HG02798 (cell line): ENCODE measurements at regions not wholly inside any gene's neighbourhood (a gene's known extent, or its start where the extent isn't known, plus 50 kb on each side); places are given as distances from the start of the nearest gene placed in this dataset.
A peak's percentile ranks its signal among the peaks of the same experiment; 100 is the strongest.

Experiments
- ATAC-seq: cut with Tn5 transposase; IDR thresholded peaks from one replicate; pipeline ENCODE4 v1.9.1; 2021; ENCODE audit warnings: mild to moderate bottlenecking; ENCODE audit not compliant: unreplicated experiment, poor library complexity

DNA sequence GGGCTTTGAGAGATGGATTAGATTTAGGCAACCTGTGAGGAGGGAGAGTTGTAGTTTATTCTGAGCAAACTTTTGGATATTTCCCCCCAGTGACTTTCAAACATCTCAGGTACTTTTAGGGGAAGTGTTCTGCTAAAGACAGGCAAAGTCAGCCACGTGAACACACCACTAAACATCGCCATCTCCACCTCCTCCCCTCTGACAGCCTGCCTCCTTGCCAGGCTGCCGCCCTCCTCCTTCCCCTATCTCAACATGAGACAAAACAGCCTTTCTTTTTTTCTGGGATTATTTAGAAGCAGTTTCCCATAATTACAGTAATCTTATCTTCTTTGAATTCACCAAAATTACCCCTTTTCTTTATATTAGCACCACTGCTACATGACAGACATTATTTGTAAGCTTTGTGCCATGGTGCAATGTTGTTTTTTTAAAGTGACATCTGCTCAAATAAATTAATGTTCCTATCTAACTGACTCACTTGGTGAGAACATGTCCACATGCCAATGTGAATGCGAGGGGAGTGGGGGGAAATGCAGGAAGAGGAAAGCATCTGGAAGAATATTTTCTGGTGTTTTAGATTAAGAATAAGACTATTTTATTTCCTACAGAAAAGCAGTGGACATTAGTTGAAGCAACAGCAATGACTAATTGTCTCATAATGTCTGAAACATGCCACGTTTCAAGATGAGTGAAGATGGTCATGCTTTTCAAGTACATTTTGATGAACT, 147.8 kb upstream of the ATP1B1 start:
- no peak for ATAC-seq

DNA sequence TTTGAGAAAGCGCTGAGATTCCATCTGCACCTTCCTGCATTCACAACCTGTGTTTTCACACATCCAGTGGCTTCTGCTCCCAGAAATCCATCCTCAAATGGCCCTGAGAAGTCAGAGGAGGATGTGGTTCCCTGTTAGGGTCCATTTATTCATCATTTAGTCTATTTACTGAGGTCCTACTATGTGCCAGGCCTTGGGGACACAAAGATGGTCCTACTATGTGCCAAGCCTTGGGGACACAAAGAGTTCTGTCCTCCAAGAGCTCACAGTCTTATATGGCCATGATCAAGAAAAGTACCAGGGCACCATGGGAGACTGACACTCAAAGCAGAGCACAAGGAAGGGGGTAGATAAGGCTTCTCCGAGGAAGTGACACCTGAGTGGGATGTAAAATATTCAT, 147.1 kb upstream of the ATP1B1 start:
- no peak for ATAC-seq

DNA sequence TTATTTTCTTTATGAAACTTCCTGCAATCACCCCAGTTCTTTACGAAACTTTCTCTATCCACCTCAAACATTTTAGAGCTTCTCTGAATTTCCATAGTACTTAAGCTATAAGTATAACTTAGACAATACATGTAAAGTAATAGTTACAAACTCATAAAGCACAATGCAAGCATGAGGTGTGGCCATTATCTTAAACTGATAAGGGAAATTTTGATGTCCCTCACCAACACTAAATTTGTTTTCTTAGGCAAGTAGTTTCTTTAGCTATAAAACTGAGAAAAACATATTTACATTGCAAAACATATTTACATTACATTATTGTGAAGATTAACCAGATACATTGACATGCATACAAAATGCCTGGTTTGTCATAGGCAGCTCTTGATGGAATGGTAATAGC, 146.4 kb upstream of the ATP1B1 start:
- ATAC-seq, result no peak

DNA sequence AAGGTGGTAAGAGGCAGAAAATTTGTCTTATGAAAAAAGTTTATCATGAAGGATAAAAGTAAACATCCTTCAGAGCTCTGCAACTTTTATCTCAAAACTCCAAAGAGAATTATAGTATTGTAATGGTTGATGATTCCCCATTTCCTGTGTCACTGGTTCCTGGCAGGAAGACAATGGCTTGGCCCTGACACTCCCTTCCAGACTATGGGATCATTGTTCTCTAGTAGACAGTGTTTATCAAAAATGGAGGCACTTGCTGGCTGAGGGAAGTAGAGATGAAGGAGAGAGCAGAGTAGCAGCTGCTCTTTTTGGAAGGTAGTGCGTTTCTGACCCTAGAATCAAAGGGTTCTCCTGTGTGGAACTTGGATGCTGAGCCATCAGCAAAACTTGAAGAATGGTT, 145.9 kb upstream of the ATP1B1 start:
- no peak for ATAC-seq

DNA sequence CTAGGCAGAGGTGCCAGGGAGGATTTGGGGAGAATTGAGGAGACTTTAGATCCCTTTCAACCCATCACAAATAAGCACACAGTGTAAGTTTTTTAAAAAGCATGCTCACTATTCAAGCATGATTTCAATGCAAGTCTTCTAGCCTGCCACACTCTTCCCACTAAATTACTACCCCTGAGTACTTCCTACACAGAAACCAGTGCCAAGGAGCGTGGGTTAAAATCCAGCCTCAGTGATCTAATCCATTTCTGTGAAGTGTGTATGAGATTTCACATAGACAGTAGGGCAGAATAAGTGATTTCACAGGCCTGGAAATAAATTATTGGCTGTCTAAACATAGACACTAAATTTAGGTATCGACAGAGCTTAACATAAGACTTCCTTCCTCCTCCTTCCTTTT, 142.9 kb upstream of the ATP1B1 start:
- ATAC-seq, result no peak

DNA sequence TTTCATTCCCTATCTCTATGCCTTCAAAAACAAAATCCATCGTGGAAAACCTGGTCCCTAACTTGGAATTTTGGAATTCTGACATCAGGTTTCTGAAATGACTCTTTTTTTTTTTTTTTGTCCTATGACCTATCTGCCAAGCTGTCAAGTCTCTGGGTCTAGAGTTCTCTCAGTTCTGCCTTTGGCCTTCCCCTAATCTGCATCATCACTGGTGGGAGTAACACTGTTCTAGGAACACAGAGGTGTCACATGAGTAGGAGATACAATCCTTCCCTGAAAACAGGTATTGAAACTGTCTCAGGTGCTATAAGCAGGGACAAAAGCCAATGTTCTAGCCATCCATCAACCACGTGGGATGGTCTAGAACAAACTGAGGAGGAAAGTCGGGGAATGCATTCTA, 142.0 kb upstream of the ATP1B1 start:
- ATAC-seq, result peak; percentile 53

DNA sequence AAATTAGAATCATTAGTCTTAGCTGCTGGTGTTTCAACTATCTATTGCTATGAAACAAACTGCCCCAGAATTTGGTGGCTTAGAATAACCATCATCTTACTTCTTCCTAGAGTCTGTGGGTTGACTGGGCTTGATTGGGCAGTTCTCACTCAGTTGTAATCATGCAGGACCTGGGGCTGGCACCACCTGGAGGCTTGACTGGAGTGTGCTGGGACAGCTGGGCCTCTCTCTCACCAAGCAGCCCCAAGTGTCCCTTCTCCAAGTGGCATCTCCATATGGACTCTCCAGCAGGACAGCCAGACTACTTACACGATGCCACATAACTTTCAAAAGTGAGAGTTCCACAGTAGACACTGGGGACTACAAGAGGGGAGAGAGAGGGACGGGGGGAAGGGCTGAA, 140.3 kb upstream of the ATP1B1 start:
- no peak for ATAC-seq

DNA sequence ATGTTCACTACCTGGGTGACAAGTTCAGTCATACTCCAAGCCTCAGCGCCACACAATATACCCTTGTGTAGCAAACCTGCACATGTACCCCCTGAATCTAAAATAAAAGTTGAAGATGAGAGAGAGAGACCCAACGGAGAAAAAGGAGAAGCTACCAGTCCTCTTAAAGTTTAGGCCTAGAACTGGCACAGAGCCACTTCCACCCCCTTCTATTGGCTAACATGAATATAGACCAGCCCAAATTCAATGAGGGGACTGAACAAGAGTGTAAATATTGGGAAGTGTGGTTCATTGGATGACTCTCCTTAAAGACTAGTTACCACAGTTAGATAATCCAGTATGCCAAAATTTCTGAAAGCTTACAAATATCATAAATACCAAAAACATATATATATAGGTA, 139.9 kb upstream of the ATP1B1 start:
- ATAC-seq, result no peak

DNA sequence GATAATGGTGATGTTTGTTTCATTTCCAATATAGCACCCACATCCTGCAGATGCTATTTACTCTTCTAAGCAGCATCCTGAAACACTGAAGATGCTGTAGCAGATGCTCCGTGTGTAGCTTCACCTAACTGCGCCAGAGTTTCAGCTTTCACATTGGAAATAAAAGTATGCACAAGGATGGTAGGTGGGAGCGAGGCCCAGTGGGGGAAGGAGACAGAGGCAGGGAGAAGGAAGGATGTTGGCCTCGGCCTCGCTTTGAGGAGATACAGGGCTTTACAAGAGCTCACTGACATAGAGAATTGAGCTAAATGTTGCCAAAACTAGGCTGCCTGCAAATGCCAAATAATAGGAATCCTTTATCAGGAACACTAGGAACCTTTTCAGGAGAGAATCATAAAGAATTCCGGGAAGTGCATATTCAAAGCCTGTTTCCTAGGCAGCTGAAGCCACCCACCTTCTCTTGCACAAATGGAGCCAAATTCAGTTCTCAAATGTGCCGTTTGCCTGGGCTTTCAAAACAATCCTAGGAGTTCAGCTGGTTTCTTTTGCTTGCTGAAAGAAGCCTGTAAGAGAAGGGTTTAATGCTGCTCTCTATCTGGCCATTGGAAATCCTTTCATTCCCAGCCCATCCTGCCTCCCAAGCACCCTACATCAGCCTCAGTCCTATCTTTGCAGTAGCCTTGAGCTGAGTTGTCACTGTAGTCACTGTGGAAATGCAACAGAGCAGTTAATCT, 135.4 kb upstream of the ATP1B1 start:
- no peak for ATAC-seq

DNA sequence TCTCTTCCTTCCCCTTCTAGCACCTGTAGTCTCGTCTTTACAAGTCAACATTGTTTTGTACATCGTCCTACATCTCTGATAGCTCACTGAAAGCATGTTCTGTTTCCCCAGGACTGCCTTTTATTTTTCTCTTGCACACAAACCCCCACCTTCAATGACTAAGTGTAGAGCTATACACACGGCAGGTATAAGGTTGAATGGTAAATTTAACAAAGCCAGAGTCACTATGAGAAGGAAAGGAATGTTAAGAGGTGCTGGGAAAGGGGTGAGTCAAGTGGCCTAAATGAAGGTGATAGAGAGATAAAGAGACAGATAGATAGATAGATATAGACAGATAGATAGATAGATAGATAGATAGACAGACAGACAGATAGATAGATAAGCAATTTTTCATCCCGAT, 134.3 kb upstream of the ATP1B1 start:
- no peak for ATAC-seq

DNA sequence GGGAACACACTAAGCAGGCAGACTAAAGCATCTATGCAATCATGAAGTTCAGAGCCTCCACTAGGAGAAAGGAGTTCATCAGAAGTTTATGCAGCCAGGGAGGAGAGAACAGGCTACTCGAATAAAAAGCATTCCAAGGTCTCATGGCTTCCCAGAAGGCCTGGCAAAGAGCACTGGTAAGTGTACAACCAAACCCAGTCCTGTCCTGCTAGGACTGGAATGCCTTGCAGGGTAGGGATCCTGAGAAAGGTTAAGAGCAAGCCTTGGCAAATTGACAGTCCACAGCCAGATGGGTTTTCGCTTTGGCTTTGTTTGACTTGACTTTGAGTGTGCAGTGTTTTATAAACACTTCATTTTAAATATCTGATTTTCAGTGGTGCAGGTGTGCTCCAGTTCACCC, 133.6 kb upstream of the ATP1B1 start:
- no peak for ATAC-seq

DNA sequence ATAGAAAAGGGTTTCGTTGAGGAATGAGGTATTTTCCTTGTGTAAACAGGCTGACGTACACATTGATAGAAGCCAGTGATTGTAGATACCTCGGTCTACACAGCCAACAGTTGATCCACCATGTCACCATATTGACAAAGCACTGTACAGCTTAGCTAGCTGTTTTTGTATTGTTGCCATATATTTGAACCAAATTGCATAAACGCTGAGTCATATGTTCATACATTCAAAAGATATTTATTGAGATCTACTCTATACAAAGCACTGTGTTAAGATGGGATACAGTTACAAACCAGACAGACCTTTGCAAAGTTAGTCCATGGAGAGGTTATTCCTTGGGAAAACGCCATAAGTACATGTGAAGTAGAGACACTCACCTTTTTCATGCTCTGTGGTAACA, 132.4 kb upstream of the ATP1B1 start:
- no peak for ATAC-seq

DNA sequence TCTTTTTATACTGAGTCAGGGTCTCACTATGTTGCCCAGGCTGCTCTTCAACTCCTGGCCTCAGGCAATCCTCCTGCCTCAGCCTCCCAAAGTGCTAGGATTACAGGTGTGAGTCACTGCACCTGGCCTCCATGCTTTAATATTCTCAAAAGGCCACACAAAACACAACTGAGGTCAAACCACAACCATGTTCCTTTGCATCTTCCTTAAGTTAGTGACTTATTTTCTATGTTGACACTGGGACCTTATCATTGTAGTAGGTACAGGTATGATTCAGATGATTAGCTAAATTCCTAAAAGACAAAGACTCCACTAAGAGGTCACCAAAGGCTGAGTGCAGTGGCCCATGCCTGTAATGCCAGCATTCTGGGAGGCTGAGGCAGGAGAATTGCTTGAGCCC, 131.9 kb upstream of the ATP1B1 start:
- ATAC-seq, result no peak

DNA sequence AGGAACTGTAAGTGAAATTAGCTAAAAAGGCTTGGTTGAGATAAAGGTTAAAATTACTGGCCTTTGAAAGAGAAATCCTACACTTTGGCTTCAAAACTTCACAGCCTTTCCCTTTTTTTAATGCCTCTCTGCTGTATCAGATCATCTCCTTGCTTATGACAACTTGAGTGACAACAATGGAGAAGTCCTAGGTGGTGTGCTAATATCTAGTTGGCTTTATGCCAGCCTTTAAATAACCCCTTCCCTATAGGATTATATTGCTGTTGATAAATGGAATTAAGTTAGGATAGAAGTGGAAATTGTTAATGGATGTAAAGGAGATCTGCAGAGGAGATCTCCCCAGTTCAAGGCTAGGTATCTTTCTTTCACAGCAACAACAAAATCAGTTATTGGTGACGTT, 130.2 kb upstream of the ATP1B1 start:
- no peak for ATAC-seq

DNA sequence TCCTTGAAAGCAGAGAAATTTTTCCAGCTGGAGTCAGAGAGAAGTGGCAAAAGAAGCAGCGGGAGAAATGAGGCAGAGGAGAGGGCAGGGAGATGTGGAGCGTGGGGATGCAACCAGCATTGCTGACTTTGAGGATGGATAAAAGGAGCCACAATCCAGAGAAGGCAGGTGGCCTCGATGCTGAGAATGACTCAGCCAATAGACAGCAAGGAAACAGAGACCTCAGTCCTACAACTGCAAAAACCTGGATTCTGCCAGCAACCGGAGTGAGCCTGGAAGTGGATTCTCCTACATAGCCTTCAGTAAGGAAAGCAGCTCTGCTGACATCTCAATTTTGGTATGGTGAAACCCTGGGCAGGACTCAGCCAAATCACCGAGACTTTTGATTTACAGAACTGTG, 128.9 kb upstream of the ATP1B1 start:
- no peak for ATAC-seq

DNA sequence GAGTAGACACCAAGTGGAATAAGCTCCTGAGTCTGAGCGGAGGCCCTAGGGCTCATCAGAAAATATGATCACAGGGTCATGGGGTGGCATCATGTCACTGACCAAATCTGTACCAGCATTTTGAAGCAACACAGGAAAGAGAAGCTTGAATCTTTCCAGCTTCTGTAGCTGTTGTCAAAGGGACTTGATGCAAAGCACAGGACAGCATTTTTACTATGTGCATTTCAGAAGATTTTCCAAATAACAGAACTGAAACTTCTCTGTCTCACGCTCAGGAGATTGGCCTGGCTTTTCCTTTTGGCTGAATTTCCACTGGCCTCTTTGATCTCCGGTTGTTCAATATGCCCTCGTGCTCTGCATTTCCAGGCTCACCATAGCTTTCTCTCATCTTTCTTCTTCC, 127.2 kb upstream of the ATP1B1 start:
- no peak for ATAC-seq

DNA sequence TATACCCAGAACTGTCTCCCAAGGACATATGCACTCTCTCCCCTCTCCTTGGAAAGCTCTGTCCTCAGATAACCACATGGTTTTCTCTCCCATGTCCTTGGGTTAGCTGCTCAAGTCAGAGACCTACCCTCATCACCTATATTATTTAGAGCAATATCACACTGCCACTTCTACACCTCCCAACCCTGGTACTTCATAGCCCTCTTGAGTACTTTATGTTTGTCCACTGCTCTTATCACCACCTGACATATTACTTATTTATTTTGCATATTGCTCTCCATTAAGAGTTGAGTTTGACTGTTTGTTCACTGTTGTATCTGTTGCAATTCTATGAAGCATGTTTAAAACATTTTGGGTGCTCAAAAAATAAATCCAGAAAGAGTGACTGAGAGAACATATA, 126.3 kb upstream of the ATP1B1 start:
- ATAC-seq, result no peak

DNA sequence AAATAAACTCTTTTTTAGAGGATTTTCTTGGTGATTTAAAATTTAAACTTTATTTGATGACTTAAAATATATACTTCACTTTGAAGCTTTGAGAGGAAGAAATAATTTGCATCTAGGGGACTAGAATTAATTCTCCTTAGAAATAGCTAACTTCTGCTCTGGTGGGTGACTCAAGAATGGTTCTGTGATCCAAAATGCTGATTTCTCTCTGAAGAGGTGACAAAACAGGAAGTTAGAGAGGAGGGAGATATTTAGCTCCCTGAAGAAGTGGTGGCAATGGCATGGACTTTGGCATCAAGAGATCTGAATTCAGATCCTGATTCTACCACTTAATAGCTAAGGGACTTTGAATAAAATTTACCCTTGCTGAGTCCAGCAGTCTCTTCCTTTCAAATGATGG, 125.8 kb upstream of the ATP1B1 start:
- ATAC-seq, result no peak

DNA sequence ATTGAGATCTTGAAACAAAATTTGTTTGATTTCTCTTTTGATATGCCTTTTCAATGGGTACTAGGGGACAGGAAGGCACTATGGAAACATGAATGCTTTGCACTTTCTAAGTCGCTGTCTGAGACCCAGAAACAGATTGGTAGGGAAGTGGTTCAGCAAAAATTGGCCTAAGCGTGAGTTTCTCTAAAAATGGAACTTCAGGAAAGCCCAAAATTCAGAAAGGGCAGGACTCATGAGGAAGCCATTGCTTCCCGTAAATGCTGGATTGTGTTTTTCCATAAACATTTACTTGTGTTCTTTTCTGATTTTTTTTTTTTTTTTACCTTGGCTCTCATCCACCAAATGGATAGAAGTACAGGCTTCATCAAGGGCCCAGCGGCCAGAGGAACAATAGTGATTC, 123.7 kb upstream of the ATP1B1 start:
- no peak for ATAC-seq

DNA sequence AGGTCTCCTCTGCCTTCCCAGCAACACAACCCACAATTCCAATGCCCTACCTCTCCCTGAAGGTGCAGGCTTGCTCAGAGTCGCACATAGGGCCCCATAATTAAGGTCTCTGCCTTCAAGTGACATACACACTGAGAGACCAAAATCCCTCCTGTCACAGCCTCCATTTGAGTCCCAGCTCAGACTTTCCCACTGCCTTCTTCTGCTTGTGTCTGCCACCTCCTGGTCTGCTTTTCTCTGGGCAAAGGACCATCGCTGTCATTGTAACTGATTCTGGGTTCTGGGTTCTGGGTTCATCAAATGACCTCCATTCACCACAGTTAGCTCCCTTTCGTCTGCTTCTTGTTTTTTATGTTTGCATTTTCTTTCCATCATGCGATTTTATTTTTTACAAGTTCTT, 119.2 kb upstream of the ATP1B1 start:
- ATAC-seq, result no peak

DNA sequence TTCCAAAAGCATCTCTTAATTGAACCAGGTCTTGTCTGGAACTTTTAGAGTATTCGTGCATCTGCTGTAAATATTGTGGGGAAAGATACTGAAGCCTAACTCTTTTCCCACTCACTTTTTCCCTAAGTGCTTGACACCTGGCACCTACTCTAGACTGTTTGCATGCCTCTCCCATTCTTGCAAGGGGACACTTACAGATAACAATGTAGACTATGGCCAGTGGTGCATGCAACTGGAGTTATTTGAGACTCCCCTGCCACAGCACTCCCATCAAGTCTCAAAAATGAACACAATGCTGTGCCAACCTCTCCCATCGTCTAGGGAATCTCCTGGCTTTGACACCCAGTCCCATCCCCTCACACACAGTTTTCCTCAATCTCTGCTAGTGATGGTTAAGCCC, 118.6 kb upstream of the ATP1B1 start:
- ATAC-seq, result no peak

DNA sequence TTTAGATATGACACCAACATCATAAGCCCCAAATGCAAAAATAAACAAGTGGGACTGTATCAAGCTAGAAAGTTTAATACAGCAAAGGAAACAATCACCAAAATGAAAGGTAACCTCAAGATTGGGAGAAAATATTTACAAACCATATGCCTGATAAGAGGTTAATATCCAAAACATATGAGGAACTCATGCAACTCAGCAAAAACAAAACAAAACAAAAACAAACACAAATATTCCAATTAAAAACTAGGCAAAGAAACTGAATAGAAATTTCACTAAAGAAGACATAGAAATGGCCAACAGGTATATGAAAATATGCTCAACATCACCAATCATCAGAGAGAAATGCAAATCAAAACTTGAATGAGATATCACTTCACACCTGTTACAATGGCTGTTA, 116.5 kb upstream of the ATP1B1 start:
- ATAC-seq, result no peak
